ENCODE measurements at regions not wholly inside any gene's neighbourhood (a gene's known extent, or its start where the extent isn't known, plus 50 kb on each side); places are given as distances from the start of the nearest gene placed in this dataset. TPM values are rescaled to one million over a fixed set of nuclear protein-coding genes. Genes with fewer than 3 reads are reported as not detected.

GRCh38 chr6:163630991-163631390 is 216.5 kb downstream of the QKI start:
- no peak for TF ChIP-seq POLR2A (IDR thresholded peaks at IDR 0.05)
- TF ChIP-seq, protein P1, sequence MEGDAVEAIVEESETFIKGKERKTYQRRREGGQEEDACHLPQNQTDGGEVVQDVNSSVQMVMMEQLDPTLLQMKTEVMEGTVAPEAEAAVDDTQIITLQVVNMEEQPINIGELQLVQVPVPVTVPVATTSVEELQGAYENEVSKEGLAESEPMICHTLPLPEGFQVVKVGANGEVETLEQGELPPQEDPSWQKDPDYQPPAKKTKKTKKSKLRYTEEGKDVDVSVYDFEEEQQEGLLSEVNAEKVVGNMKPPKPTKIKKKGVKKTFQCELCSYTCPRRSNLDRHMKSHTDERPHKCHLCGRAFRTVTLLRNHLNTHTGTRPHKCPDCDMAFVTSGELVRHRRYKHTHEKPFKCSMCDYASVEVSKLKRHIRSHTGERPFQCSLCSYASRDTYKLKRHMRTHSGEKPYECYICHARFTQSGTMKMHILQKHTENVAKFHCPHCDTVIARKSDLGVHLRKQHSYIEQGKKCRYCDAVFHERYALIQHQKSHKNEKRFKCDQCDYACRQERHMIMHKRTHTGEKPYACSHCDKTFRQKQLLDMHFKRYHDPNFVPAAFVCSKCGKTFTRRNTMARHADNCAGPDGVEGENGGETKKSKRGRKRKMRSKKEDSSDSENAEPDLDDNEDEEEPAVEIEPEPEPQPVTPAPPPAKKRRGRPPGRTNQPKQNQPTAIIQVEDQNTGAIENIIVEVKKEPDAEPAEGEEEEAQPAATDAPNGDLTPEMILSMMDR (IDR thresholded peaks at IDR 0.05), result no peak
- no peak for TF ChIP-seq POLR2AphosphoS5 (IDR thresholded peaks at IDR 0.05; ENCODE audit: insufficient read depth in 1 of 2, low read depth in 1 of 2)
- DNase-seq (ENCODE audit: extremely low spot score in 2 of 2), result no peak

DNA sequence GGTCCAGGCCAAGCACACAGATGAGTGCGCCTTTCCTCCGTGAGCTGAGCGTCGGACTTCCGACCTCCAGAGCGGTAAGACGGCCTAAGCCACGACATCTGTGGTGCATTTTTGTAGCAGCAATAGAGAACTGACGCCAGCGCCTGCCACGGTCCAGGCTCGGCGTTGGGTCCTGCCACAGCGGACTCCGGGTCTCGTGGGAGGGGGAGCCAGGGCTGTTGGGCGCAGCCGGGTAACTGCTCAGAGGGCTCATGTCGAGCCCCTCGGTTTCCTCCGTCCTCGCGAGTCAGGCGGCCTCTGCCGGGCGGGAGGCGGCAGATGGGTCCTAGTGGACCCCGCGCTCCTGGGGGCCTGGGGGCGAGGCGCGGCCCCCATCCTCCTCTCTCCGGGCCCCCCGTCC is 216.1 kb downstream of the QKI start:
- no peaks in the 10 kb centered on the region for H3K4me1 ChIP-seq
- TF ChIP-seq, protein P1 (IDR thresholded peaks at IDR 0.05), result no peak
- TF ChIP-seq POLR2A (IDR thresholded peaks at IDR 0.05) (no peak), POLR2AphosphoS5 (IDR thresholded peaks at IDR 0.05; ENCODE audit: insufficient read depth in 1 of 2, low read depth in 1 of 2) (no peak)
- no peak overlapping the region for H3K4me3 ChIP-seq
- intact Hi-C loops (cut with DNase I), result no loop called here
- no peak for DNase-seq (ENCODE audit: extremely low spot score in 2 of 2)
- no peaks in the 10 kb centered on the region for H3K27me3 ChIP-seq
- H3K9me3 ChIP-seq, result no peaks in the 10 kb centered on the region
- H3K27ac ChIP-seq, result no peak overlapping the region
- H3K36me3 ChIP-seq, result no peaks in the 10 kb centered on the region

More at GRCh38 chr6:163630991-163631390, 216.5 kb downstream of the QKI start:
- Histone ChIP-seq H3K27me3 (no peaks in the 10 kb centered on the region), H3K36me3 (no peaks in the 10 kb centered on the region), H3K4me3 (no peak overlapping the region), H3K4me1 (no peaks in the 10 kb centered on the region), H3K9me3 (no peaks in the 10 kb centered on the region), H3K27ac (no peak overlapping the region)
- intact Hi-C loops (cut with DNase I), result no loop called here

DNA sequence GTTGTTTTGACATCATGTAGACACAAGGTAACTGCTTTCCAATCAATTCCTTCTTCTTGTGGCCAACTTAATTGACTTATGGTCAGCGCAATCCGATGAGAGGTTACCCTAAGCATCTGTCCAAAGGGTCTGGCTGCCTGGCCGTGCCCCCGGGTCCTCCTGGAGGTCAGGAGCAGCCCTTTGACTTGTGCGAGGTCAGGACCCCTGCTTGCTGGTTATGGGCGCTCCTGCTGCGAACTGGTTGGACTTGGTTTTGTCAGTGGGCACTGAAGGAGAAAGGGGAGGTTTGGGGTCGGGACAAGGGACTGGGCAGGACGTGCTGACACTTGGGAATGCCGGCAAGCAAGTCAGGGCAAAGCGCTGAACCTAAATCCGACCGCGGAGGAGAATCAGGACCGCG is 215.6 kb downstream of the QKI start:
- no peaks in the 10 kb centered on the region for H3K9me3 ChIP-seq
- H3K27ac ChIP-seq, result no peak overlapping the region
- H3K27me3 ChIP-seq, result no peaks in the 10 kb centered on the region
- DNase-seq (ENCODE audit: extremely low spot score in 2 of 2), result no peak
- no peak overlapping the region for H3K4me3 ChIP-seq
- H3K36me3 ChIP-seq, result no peaks in the 10 kb centered on the region
- intact Hi-C loops (cut with DNase I), result no loop called here
- H3K4me1 ChIP-seq, result no peaks in the 10 kb centered on the region
- no peak for TF ChIP-seq POLR2AphosphoS5 (IDR thresholded peaks at IDR 0.05; ENCODE audit: insufficient read depth in 1 of 2, low read depth in 1 of 2)
- TF ChIP-seq, protein P1 (IDR thresholded peaks at IDR 0.05), result no peak
- TF ChIP-seq POLR2A (IDR thresholded peaks at IDR 0.05), result no peak

Small RNA genes lying in the stretch of these regions (small RNA-seq; reads per million reads assigned to genes)
- gene RN7SL366P, result not detected
